ENCODE measurements at regions not wholly inside any gene's neighbourhood (a gene's known extent, or its start where the extent isn't known, plus 50 kb on each side); places are given as distances from the start of the nearest gene placed in this dataset.

DNA sequence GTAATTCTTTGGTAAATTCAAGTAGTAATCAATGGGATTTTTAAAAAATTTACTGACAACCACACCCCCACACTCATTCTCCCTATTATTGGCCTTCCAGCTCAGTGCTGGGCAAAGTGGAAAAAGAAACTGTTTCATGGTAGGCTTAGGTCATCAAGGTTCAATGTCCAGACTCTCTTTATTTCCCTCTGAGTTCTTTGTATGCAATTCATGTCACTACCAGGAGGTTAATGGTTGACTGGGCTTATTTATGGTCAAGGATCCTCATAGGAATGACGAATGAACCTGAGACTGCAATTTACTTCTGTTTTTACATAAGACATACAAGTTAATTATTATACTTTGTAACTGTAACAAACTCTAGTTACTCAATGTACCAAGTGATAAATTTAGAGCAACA lies 403.2 kb downstream of the KLHL13 start:
- 72 to 76% methylated on average over 1 of the region's 1 CpG for WGBS, 2 donors
- H3K27ac ChIP-seq = no peak overlapping the region

DNA sequence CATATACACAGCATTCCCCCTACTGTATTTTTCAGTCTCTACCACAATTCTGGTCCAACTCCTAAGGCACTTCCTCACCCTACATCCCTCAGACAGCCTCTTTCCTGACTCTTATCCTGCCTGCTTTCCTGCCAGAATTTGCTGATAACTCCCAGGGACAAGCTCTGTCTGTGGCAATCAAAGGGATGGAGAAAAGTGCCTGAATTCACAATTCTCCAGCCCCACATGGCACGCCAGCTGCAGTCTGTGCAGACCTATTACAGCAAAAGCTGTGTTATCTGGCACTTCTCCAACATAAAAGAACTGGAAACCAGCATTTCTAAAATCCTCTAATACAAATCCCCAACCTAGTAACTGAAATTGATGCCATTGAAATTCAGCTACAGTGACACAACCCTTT lies 404.8 kb downstream of the KLHL13 start:
- H3K36me3 ChIP-seq = no peaks in the 10 kb centered on the region
- no peaks in the 10 kb centered on the region for H3K9me3 ChIP-seq
- no peak for DNase-seq
- H3K4me3 ChIP-seq = no peak overlapping the region
- no peak overlapping the region for H3K27ac ChIP-seq
- no peak for ATAC-seq
- intact Hi-C loops (cut with DNase I) = no loop called here
- TF ChIP-seq, protein P1, sequence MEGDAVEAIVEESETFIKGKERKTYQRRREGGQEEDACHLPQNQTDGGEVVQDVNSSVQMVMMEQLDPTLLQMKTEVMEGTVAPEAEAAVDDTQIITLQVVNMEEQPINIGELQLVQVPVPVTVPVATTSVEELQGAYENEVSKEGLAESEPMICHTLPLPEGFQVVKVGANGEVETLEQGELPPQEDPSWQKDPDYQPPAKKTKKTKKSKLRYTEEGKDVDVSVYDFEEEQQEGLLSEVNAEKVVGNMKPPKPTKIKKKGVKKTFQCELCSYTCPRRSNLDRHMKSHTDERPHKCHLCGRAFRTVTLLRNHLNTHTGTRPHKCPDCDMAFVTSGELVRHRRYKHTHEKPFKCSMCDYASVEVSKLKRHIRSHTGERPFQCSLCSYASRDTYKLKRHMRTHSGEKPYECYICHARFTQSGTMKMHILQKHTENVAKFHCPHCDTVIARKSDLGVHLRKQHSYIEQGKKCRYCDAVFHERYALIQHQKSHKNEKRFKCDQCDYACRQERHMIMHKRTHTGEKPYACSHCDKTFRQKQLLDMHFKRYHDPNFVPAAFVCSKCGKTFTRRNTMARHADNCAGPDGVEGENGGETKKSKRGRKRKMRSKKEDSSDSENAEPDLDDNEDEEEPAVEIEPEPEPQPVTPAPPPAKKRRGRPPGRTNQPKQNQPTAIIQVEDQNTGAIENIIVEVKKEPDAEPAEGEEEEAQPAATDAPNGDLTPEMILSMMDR (IDR thresholded peaks at IDR 0.05) = no peak
- WGBS, 2 donors = 50 to 58% methylated on average over 1 of the region's 1 CpG
- no peaks in the 10 kb centered on the region for H3K27me3 ChIP-seq
- no peaks in the 10 kb centered on the region for H3K4me1 ChIP-seq

More for the DNA sequence above, 403.2 kb downstream of the KLHL13 start:
- no peaks in the 10 kb centered on the region for H3K27me3 ChIP-seq
- intact Hi-C loops (cut with DNase I) = no loop called here
- no peak for DNase-seq
- H3K36me3 ChIP-seq = no peaks in the 10 kb centered on the region
- no peaks in the 10 kb centered on the region for H3K9me3 ChIP-seq
- TF ChIP-seq, protein P1 (IDR thresholded peaks at IDR 0.05) = no peak
- ATAC-seq = no peak
- H3K4me1 ChIP-seq = no peaks in the 10 kb centered on the region
- no peak overlapping the region for H3K4me3 ChIP-seq

DNA sequence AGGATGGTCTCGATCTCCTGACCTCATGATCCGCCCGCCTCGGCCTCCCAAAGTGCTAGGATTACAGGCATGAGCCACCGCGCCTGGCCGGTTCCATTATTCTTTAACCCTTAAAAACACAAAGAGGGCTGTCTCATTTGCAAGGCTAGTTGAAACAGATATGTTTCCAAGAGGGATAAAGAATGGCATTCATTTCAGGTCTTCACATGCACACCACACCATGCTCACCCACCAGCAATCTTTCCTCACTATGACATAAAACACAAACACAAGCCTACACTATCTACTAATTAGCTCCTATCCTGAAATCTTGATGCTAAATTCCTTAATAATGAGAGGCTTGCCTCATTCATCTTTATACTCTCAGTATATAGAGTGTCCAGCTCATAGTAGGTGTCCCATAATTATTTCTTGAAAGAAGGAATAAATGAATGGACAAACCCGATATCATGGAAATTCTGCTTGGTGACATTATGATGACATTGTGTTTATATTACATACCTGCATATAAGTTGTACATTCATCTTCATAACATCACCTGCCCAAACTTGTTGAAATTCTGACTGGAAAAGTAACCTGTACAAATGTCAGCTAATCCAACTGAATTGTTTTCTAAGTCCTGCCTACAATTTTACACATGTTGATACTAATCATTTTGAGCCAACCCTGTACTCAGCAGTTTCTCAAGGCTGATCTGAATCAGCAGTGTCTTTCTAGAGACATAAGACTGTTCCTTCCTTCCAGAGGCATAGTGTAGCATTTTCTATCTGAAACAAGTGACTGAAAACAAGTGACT lies 408.5 kb downstream of the KLHL13 start:
- Histone ChIP-seq H3K9me3 (no peaks in the 10 kb centered on the region), H3K4me3 (no peak overlapping the region), H3K27me3 (no peaks in the 10 kb centered on the region), H3K4me1 (no peaks in the 10 kb centered on the region), H3K27ac (no peak overlapping the region), H3K36me3 (no peaks in the 10 kb centered on the region)
- intact Hi-C loops (cut with DNase I) = no loop called here
- DNase-seq (no peak), ATAC-seq (no peak)
- WGBS, 2 donors = 92 to 96% methylated on average over 8 of the region's 8 CpGs
- TF ChIP-seq, protein P1 (IDR thresholded peaks at IDR 0.05) = no peak

DNA sequence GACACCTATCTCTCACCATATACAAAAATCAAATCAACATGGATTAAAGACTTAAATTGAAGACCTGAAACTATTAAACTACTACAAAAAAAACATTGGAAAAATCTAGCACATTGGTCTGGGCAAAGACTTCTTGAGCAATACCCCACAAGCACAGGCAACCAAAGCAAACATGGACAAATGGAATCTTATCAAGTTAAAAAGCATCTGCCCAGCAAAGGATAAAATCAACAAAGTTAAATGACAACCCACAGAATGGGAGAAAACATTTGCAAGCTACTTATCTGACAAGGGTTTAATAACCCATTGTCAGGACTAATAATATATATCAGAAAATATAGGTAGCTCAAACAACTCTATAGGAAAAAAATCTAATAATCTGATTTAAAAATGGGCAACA lies 415.6 kb downstream of the KLHL13 start:
- no peaks in the 10 kb centered on the region for H3K36me3 ChIP-seq
- TF ChIP-seq, protein P1 (IDR thresholded peaks at IDR 0.05) = no peak
- H3K4me3 ChIP-seq = no peak overlapping the region
- H3K4me1 ChIP-seq = no peaks in the 10 kb centered on the region
- peaks cover 0 to 37% (median 0%) of the 10 kb centered on the region in 11 donors for H3K9me3 ChIP-seq
- H3K27ac ChIP-seq = no peak overlapping the region
- no peaks in the 10 kb centered on the region for H3K27me3 ChIP-seq
- DNase-seq (no peak), ATAC-seq (no peak)
- intact Hi-C loops (cut with DNase I) = no loop called here
